Ovary (tissue), 3 donors: ENCODE measurements at regions not wholly inside any gene's neighbourhood (a gene's known extent, or its start where the extent isn't known, plus 50 kb on each side); places are given as distances from the start of the nearest gene placed in this dataset.

ENCODE experiments used
- EP300 ChIP-seq: sonication (generic); formaldehyde crosslinking; IDR thresholded peaks from one replicate; pipeline ENCODE4 v1.6.1; 2017; ENCODE audit warnings: antibody characterized with exemption
- POLR2A ChIP-seq: fragments of 450-650 bp; IDR thresholded peaks from one replicate; pipeline ENCODE4 v1.6.1; 2017; ENCODE audit warnings: antibody characterized with exemption, mild to moderate bottlenecking, moderate library complexity
- TF ChIP-seq, protein P1 (sequence below), 3 donors: fragments of 450-650 bp in 2 of 3; fragments of 200-600 bp in 1 of 3; IDR thresholded peaks; one replicate each; pipeline versions ENCODE4 v1.5.1 to v1.8.0; 2016 to 2022; ENCODE audit warnings: antibody characterized with exemption in 3 of 3, mild to moderate bottlenecking in 1 of 3
- donor health status: DM: no; HTN: no; CAD: no.

DNA sequence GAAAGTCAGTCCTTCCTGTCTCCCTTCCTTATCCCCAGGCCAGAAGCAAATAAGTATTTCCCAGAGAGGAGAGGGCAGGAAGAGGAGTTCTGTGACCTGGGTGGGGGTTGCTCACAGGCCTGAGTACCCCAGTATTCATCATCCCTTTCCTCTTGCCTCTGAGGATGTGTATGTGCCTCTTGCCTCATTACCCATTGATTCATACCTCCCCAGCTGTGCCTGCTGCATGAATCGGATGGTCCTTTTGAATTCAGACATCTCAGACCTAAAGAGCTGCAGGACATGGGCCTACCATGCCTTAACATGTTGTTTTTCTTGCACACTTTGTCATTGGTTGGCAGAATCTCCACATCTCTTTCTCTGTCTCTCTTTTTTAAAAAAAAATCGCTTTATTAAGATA, 112.8 kb upstream of the SHB start:
- TF ChIP-seq, protein P1, sequence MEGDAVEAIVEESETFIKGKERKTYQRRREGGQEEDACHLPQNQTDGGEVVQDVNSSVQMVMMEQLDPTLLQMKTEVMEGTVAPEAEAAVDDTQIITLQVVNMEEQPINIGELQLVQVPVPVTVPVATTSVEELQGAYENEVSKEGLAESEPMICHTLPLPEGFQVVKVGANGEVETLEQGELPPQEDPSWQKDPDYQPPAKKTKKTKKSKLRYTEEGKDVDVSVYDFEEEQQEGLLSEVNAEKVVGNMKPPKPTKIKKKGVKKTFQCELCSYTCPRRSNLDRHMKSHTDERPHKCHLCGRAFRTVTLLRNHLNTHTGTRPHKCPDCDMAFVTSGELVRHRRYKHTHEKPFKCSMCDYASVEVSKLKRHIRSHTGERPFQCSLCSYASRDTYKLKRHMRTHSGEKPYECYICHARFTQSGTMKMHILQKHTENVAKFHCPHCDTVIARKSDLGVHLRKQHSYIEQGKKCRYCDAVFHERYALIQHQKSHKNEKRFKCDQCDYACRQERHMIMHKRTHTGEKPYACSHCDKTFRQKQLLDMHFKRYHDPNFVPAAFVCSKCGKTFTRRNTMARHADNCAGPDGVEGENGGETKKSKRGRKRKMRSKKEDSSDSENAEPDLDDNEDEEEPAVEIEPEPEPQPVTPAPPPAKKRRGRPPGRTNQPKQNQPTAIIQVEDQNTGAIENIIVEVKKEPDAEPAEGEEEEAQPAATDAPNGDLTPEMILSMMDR (IDR thresholded peaks at IDR 0.05) = no peak
- no peak for TF ChIP-seq POLR2A
- TF ChIP-seq EP300 = no peak
